Breast epithelium (tissue), 3 donors: ENCODE measurements at regions not wholly inside any gene's neighbourhood (a gene's known extent, or its start where the extent isn't known, plus 50 kb on each side); places are given as distances from the start of the nearest gene placed in this dataset.

Source experiments
- POLR2A ChIP-seq: fragments of 450-650 bp; IDR thresholded peaks from one replicate; pipeline ENCODE4 v1.6.1; 2016; ENCODE audit warnings: antibody characterized with exemption, mild to moderate bottlenecking, moderate library complexity
- POLR2AphosphoS5 ChIP-seq, 3 donors: sonication (generic); formaldehyde crosslinking; IDR thresholded peaks; one replicate each; pipeline ENCODE4 v1.6.1; 2017; ENCODE audit warnings: antibody characterized with exemption in 3 of 3
- TF ChIP-seq, protein P1 (sequence below), 3 donors: fragments of 450-650 bp; IDR thresholded peaks; one replicate each; pipeline ENCODE4 v1.5.1; 2016 to 2017; ENCODE audit warnings: antibody characterized with exemption in 3 of 3, mild to moderate bottlenecking in 3 of 3, moderate library complexity in 3 of 3

DNA sequence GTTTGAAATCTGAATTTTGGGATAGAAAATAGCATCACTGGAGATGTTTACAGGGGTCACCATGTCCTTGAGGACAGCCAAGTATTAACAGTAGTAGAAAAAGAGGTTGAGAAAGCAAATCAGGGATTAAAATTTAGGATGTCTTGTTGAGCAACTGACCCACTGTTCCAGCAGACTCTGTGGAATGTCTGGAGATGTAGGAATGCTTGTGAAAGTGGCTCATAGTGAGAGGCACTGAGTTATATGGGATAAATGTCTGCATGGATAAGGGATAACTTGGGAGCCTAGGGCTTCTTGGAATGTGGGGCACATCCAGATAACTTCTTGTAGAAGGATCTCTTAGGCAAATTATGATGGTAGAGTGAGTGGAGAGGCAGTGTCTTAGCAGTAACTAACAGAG, 495.0 kb downstream of the TMX3 start:
- TF ChIP-seq, protein P1, sequence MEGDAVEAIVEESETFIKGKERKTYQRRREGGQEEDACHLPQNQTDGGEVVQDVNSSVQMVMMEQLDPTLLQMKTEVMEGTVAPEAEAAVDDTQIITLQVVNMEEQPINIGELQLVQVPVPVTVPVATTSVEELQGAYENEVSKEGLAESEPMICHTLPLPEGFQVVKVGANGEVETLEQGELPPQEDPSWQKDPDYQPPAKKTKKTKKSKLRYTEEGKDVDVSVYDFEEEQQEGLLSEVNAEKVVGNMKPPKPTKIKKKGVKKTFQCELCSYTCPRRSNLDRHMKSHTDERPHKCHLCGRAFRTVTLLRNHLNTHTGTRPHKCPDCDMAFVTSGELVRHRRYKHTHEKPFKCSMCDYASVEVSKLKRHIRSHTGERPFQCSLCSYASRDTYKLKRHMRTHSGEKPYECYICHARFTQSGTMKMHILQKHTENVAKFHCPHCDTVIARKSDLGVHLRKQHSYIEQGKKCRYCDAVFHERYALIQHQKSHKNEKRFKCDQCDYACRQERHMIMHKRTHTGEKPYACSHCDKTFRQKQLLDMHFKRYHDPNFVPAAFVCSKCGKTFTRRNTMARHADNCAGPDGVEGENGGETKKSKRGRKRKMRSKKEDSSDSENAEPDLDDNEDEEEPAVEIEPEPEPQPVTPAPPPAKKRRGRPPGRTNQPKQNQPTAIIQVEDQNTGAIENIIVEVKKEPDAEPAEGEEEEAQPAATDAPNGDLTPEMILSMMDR (IDR thresholded peaks at IDR 0.05), result no peak
- no peak for TF ChIP-seq POLR2A
- TF ChIP-seq POLR2AphosphoS5 (IDR thresholded peaks at IDR 0.05), result no peak
